ENCODE measurements at regions not wholly inside any gene's neighbourhood (a gene's known extent, or its start where the extent isn't known, plus 50 kb on each side); places are given as distances from the start of the nearest gene placed in this dataset.

- no peak for TF ChIP-seq POLR2A (IDR thresholded peaks at IDR 0.05)
- TF ChIP-seq CTCF (IDR thresholded peaks at IDR 0.05) = no peak
Measured at GRCh38 chr5:164094291-164094690, 588.9 kb downstream of the MAT2B start.
